ENCODE measurements at regions not wholly inside any gene's neighbourhood (a gene's known extent, or its start where the extent isn't known, plus 50 kb on each side); places are given as distances from the start of the nearest gene placed in this dataset.

- H3K4me1 Mint-ChIP-seq (ENCODE audit: insufficient read depth, unreplicated experiment): peaks cover 6% of the 10 kb centered on the region
- CTCF ChIA-PET: interaction anchor here (0.6 to 1.6 kb wide), 16 partner anchors 12 to 1051 kb away, joined by 3 to 7 read pairs (median 3); no protein-coding TSS in a partner anchor
These were observed 1340.9 kb upstream of the TMEM132C start for GRCh38 chr12:126926023-126926594.

GRCh38 chr12:126930234-126930633, 1336.7 kb upstream of the TMEM132C start:
- POLR2A ChIA-PET: no interaction called here
- intact Hi-C loops (cut with micrococcal nuclease): no loop called here
- Mint-ChIP-seq H3K4me1 (ENCODE audit: insufficient read depth, unreplicated experiment) (peaks cover 6% of the 10 kb centered on the region), H3K4me3 (ENCODE audit: unreplicated experiment) (no peak overlapping the region), H3K9me3 (ENCODE audit: unreplicated experiment) (no peaks in the 10 kb centered on the region), H3K27me3 (ENCODE audit: insufficient read depth, unreplicated experiment) (no peaks in the 10 kb centered on the region), H3K27ac (ENCODE audit: low read depth, unreplicated experiment) (no peak overlapping the region), H3K36me3 (ENCODE audit: insufficient read depth, unreplicated experiment) (no peaks in the 10 kb centered on the region)
- CTCF ChIA-PET: no interaction called here
- no TSS peak for BruUV-seq (replicated peaks)
- no peak for TF ChIP-seq CTCF (IDR thresholded peaks at IDR 0.05; ENCODE audit: unreplicated experiment)
- DNase-seq (ENCODE audit: unreplicated experiment): no peak

More at GRCh38 chr12:126926023-126926594, 1340.9 kb upstream of the TMEM132C start:
- Mint-ChIP-seq H3K27ac (ENCODE audit: low read depth, unreplicated experiment) (no peak overlapping the region), H3K9me3 (ENCODE audit: unreplicated experiment) (no peaks in the 10 kb centered on the region), H3K27me3 (ENCODE audit: insufficient read depth, unreplicated experiment) (no peaks in the 10 kb centered on the region), H3K36me3 (ENCODE audit: insufficient read depth, unreplicated experiment) (no peaks in the 10 kb centered on the region), H3K4me3 (ENCODE audit: unreplicated experiment) (no peak overlapping the region)
- intact Hi-C loops (cut with micrococcal nuclease): loop anchor here (1.0 kb wide), 1 partner anchor 367 kb away; no protein-coding TSS in a partner anchor
- POLR2A ChIA-PET: interaction anchor here (1.5 kb wide), 1 partner anchor 12 kb away, joined by 3 read pairs; no protein-coding TSS in a partner anchor
- no peak for TF ChIP-seq CTCF (IDR thresholded peaks at IDR 0.05; ENCODE audit: unreplicated experiment)
- peak; percentile 17 for DNase-seq (ENCODE audit: unreplicated experiment)
- no TSS peak for BruUV-seq (replicated peaks)

GRCh38 chr12:126932156-126932555, 1334.8 kb upstream of the TMEM132C start:
- H3K9me3 Mint-ChIP-seq (ENCODE audit: unreplicated experiment): no peaks in the 10 kb centered on the region
- H3K36me3 Mint-ChIP-seq (ENCODE audit: insufficient read depth, unreplicated experiment): no peaks in the 10 kb centered on the region
- H3K4me1 Mint-ChIP-seq (ENCODE audit: insufficient read depth, unreplicated experiment): peaks cover 7% of the 10 kb centered on the region
- no peak for TF ChIP-seq CTCF (IDR thresholded peaks at IDR 0.05; ENCODE audit: unreplicated experiment)
- POLR2A ChIA-PET: no interaction called here
- H3K27me3 Mint-ChIP-seq (ENCODE audit: insufficient read depth, unreplicated experiment): no peaks in the 10 kb centered on the region
- intact Hi-C loops (cut with micrococcal nuclease): no loop called here
- CTCF ChIA-PET: interaction anchor here (0.6 kb wide), 1 partner anchor 177 kb away, joined by 3 read pairs; no protein-coding TSS in a partner anchor
- DNase-seq (ENCODE audit: unreplicated experiment): no peak
- no peak overlapping the region for H3K27ac Mint-ChIP-seq (ENCODE audit: low read depth, unreplicated experiment)
- BruUV-seq (replicated peaks): no TSS peak
- no peak overlapping the region for H3K4me3 Mint-ChIP-seq (ENCODE audit: unreplicated experiment)

- TF ChIP-seq CTCF (IDR thresholded peaks at IDR 0.05; ENCODE audit: unreplicated experiment): no peak
- Mint-ChIP-seq H3K9me3 (ENCODE audit: unreplicated experiment) (no peaks in the 10 kb centered on the region), H3K4me1 (ENCODE audit: insufficient read depth, unreplicated experiment) (peaks cover 7% of the 10 kb centered on the region), H3K4me3 (ENCODE audit: unreplicated experiment) (no peak overlapping the region), H3K27me3 (ENCODE audit: insufficient read depth, unreplicated experiment) (no peaks in the 10 kb centered on the region), H3K36me3 (ENCODE audit: insufficient read depth, unreplicated experiment) (no peaks in the 10 kb centered on the region), H3K27ac (ENCODE audit: low read depth, unreplicated experiment) (no peak overlapping the region)
- CTCF ChIA-PET: no interaction called here
- intact Hi-C loops (cut with micrococcal nuclease): no loop called here
- DNase-seq (ENCODE audit: unreplicated experiment): no peak
- BruUV-seq (replicated peaks): no TSS peak
- POLR2A ChIA-PET: no interaction called here
These were observed 1331.5 kb upstream of the TMEM132C start for GRCh38 chr12:126935435-126935834.
